Mammary epithelial cell (primary cell): ENCODE measurements at regions not wholly inside any gene's neighbourhood (a gene's known extent, or its start where the extent isn't known, plus 50 kb on each side); places are given as distances from the start of the nearest gene placed in this dataset.

ENCODE experiments used
- EZH2 ChIP-seq: IDR thresholded peaks from 2 replicates; pipeline ENCODE4 v1.6.1; 2012; ENCODE audit warnings: low read length, inconsistent platforms, borderline replicate concordance
- TF ChIP-seq, protein P1 (sequence below), 2 donors: IDR thresholded peaks in 1 of 2; conservative IDR thresholded peaks in 1 of 2; 2 replicates each; pipeline ENCODE4 v1.5.1; 2011 to 2012; ENCODE audit warnings: inconsistent platforms in 2 of 2, low read length in 2 of 2, mild to moderate bottlenecking in 2 of 2, control low read depth in 1 of 2, low read depth in 1 of 2; ENCODE audit not compliant: insufficient read depth in 1 of 2; ENCODE audit errors: extremely low read depth in 1 of 2

DNA sequence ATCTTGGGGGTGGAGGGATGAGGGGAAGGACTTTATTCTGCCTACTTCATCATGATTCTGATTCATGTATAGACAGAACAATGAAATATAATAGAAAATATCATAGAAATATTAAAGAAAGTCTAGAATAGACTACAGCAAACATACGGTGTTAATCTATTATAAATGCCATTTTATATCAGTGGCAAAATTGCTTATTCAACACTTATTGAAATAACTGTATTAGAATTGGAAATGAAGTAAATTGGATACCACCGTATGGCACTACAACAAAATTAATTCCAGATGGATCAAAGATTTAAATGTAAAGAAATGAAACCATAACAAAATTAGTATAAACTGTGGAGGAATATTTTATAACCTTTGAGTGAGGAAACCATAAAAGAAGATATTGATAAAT is 213.3 kb upstream of the CTAGE1 start:
- TF ChIP-seq, protein P1, sequence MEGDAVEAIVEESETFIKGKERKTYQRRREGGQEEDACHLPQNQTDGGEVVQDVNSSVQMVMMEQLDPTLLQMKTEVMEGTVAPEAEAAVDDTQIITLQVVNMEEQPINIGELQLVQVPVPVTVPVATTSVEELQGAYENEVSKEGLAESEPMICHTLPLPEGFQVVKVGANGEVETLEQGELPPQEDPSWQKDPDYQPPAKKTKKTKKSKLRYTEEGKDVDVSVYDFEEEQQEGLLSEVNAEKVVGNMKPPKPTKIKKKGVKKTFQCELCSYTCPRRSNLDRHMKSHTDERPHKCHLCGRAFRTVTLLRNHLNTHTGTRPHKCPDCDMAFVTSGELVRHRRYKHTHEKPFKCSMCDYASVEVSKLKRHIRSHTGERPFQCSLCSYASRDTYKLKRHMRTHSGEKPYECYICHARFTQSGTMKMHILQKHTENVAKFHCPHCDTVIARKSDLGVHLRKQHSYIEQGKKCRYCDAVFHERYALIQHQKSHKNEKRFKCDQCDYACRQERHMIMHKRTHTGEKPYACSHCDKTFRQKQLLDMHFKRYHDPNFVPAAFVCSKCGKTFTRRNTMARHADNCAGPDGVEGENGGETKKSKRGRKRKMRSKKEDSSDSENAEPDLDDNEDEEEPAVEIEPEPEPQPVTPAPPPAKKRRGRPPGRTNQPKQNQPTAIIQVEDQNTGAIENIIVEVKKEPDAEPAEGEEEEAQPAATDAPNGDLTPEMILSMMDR (conservative IDR thresholded peaks at IDR 0.05 in 1 of 2, IDR thresholded peaks at IDR 0.05 in 1 of 2; ENCODE audit: extremely low read depth in 1 of 2, insufficient read depth in 1 of 2, low read depth in 1 of 2, low read length in 2 of 2), result no peak
- no peak for TF ChIP-seq EZH2
